ENCODE measurements at regions not wholly inside any gene's neighbourhood (a gene's known extent, or its start where the extent isn't known, plus 50 kb on each side); places are given as distances from the start of the nearest gene placed in this dataset.
"Not testable (repeated sequence)": the region's sequence is repeated elsewhere in the genome, so short reads cannot be mapped to it uniquely, and the experiment has no call there.

GRCh38 chrX:87033115-87033514 lies 484.5 kb upstream of the KLHL4 start:
- TF ChIP-seq CTCF, POLR2A (IDR thresholded peaks at IDR 0.05): not testable (repeated sequence)
